ENCODE measurements at regions not wholly inside any gene's neighbourhood (a gene's known extent, or its start where the extent isn't known, plus 50 kb on each side); places are given as distances from the start of the nearest gene placed in this dataset.

GRCh38 chr2:147487978-147488289 is 356.9 kb upstream of the ACVR2A start:
- Histone ChIP-seq H3K36me3 (ENCODE audit: low read depth) (no peaks in the 10 kb centered on the region), H3K4me1 (ENCODE audit: insufficient read depth, poor library complexity, severe bottlenecking) (no peaks in the 10 kb centered on the region), H3K27ac (ENCODE audit: poor library complexity, severe bottlenecking) (no peak overlapping the region), H3K9me3 (ENCODE audit: severe bottlenecking) (no peaks in the 10 kb centered on the region), H3K27me3 (ENCODE audit: insufficient read depth, poor library complexity, severe bottlenecking) (no peaks in the 10 kb centered on the region), H3K4me3 (ENCODE audit: severe bottlenecking) (no peak overlapping the region)
- no peak for DNase-seq (ENCODE audit: low spot score)
- ATAC-seq (ENCODE audit: low read depth): no peak
- TF ChIP-seq CTCF (IDR thresholded peaks at IDR 0.05; ENCODE audit: poor library complexity, severe bottlenecking): no peak

- ATAC-seq (ENCODE audit: low read depth) (no peak), DNase-seq (ENCODE audit: low spot score) (no peak)
- Histone ChIP-seq H3K9me3 (ENCODE audit: severe bottlenecking) (no peaks in the 10 kb centered on the region), H3K27ac (ENCODE audit: poor library complexity, severe bottlenecking) (no peak overlapping the region), H3K4me3 (ENCODE audit: severe bottlenecking) (no peak overlapping the region), H3K4me1 (ENCODE audit: insufficient read depth, poor library complexity, severe bottlenecking) (no peaks in the 10 kb centered on the region), H3K36me3 (ENCODE audit: low read depth) (no peaks in the 10 kb centered on the region), H3K27me3 (ENCODE audit: insufficient read depth, poor library complexity, severe bottlenecking) (no peaks in the 10 kb centered on the region)
- TF ChIP-seq CTCF (IDR thresholded peaks at IDR 0.05; ENCODE audit: poor library complexity, severe bottlenecking): no peak
Measured at GRCh38 chr2:147487286-147487977, 357.4 kb upstream of the ACVR2A start.

GRCh38 chr2:147485210-147485851 is 359.5 kb upstream of the ACVR2A start:
- no peak overlapping the region for H3K27ac ChIP-seq (ENCODE audit: poor library complexity, severe bottlenecking)

GRCh38 chr2:147483911-147484310 is 360.9 kb upstream of the ACVR2A start:
- no peak overlapping the region for H3K4me3 ChIP-seq (ENCODE audit: severe bottlenecking)
- DNase-seq (ENCODE audit: low spot score) (no peak), ATAC-seq (ENCODE audit: low read depth) (no peak)
- H3K4me1 ChIP-seq (ENCODE audit: insufficient read depth, poor library complexity, severe bottlenecking): no peaks in the 10 kb centered on the region
- H3K27me3 ChIP-seq (ENCODE audit: insufficient read depth, poor library complexity, severe bottlenecking): no peaks in the 10 kb centered on the region
- H3K9me3 ChIP-seq (ENCODE audit: severe bottlenecking): no peaks in the 10 kb centered on the region
- H3K36me3 ChIP-seq (ENCODE audit: low read depth): no peaks in the 10 kb centered on the region
- no peak for TF ChIP-seq CTCF (IDR thresholded peaks at IDR 0.05; ENCODE audit: poor library complexity, severe bottlenecking)
- H3K27ac ChIP-seq (ENCODE audit: poor library complexity, severe bottlenecking): no peak overlapping the region

More at GRCh38 chr2:147485210-147485851, 359.5 kb upstream of the ACVR2A start:
- Histone ChIP-seq H3K4me3 (ENCODE audit: severe bottlenecking) (no peak overlapping the region), H3K4me1 (ENCODE audit: insufficient read depth, poor library complexity, severe bottlenecking) (no peaks in the 10 kb centered on the region), H3K9me3 (ENCODE audit: severe bottlenecking) (no peaks in the 10 kb centered on the region), H3K36me3 (ENCODE audit: low read depth) (no peaks in the 10 kb centered on the region), H3K27me3 (ENCODE audit: insufficient read depth, poor library complexity, severe bottlenecking) (no peaks in the 10 kb centered on the region)
- TF ChIP-seq CTCF (IDR thresholded peaks at IDR 0.05; ENCODE audit: poor library complexity, severe bottlenecking): no peak
- DNase-seq (ENCODE audit: low spot score) (no peak), ATAC-seq (ENCODE audit: low read depth) (no peak)

All from RWPE2 (cell line).